ENCODE measurements at regions not wholly inside any gene's neighbourhood (a gene's known extent, or its start where the extent isn't known, plus 50 kb on each side); places are given as distances from the start of the nearest gene placed in this dataset.

- TF ChIP-seq GABPA (IDR thresholded peaks at IDR 0.05; ENCODE audit: borderline replicate concordance, insufficient read depth, low read length) (no peak), CTCF (IDR thresholded peaks at IDR 0.05; ENCODE audit: control extremely low read depth in 1 of 3, insufficient read depth in 1 of 3, low read depth in 1 of 3, low read length in 3 of 3) (no peak), YY1 (IDR thresholded peaks at IDR 0.05; ENCODE audit: low read depth, low read length) (no peak), ATF3 (IDR thresholded peaks at IDR 0.05; ENCODE audit: insufficient read depth, low read depth, low read length) (no peak)
These were observed 59.9 kb upstream of the TTC34 start (continued) for GRCh38 chr1:2861143-2861987.
